Adrenal gland (tissue), 9 donors: ENCODE measurements at regions not wholly inside any gene's neighbourhood (a gene's known extent, or its start where the extent isn't known, plus 50 kb on each side); places are given as distances from the start of the nearest gene placed in this dataset.

Experiments
- DNase-seq, 7 donors: peaks; one replicate each; pipeline ENCODE4 v3.0.0-alpha.2; 2019 to 2020
- H3K27ac ChIP-seq, 5 donors: fragments of 200-600 bp; sonication (generic) in 4 of 5; 1 replicate in 3 of 5; 2 replicates in 2 of 5; pipeline versions ENCODE4 v1.5.1 to v1.8.0; 2016 to 2020; ENCODE audit warnings: mild to moderate bottlenecking in 1 of 5
- H3K27me3 ChIP-seq: fragments of 200-600 bp; 2 replicates; pipeline ENCODE4 v1.8.0; 2021
- H3K36me3 ChIP-seq, 2 donors: fragments of 200-600 bp; replicated peaks in 1 of 2; 1 replicate in 1 of 2; 2 replicates in 1 of 2; pipeline versions ENCODE4 v1.5.1 to v1.8.0; 2018 to 2022
- H3K4me1 ChIP-seq, 2 donors: fragments of 200-600 bp; replicated peaks in 1 of 2; 1 replicate in 1 of 2; 2 replicates in 1 of 2; pipeline versions ENCODE4 v1.5.1 to v1.8.0; 2018 to 2021
- H3K4me3 ChIP-seq, 4 donors: fragments of 200-600 bp; sonication (generic) in 3 of 4; one replicate each; pipeline ENCODE4 v1.5.1; 2016 to 2018
- H3K9me3 ChIP-seq, 3 donors: fragments of 200-600 bp; sonication (generic) in 1 of 3; replicated peaks in 1 of 3; 1 replicate in 2 of 3; 2 replicates in 1 of 3; pipeline versions ENCODE4 v1.5.1 to v1.8.0; 2016 to 2021
- POLR2A ChIP-seq, 2 donors: fragments of 450-650 bp; IDR thresholded peaks; one replicate each; pipeline ENCODE4 v1.6.1; 2017; ENCODE audit warnings: antibody characterized with exemption in 2 of 2, mild to moderate bottlenecking in 2 of 2, moderate library complexity in 1 of 2
- WGBS, 4 donors: extraction: QIAGEN DNeasy Blood & Tissue Kit in 2 of 4; methylation state at CpG; one replicate each; pipeline versions ENCODE4 v1.1.5 to v1.1.7; 2013 to 2017; 5-methylcytosine and 5-hydroxymethylcytosine counted together
- intact Hi-C, 2 donors: fragments of 100-400 bp; cut with DNase I; formaldehyde crosslinking; loops; one replicate each; pipeline versions ENCODE4 v1.14.1 to v1.15.0; 2022 to 2023
- TF ChIP-seq, protein P1 (sequence below), 6 experiments: fragments of 450-650 bp in 4 of 6; fragments of 200-600 bp in 2 of 6; sonication (generic) in 1 of 6; IDR thresholded peaks; 1 replicate in 5 of 6; 2 replicates in 1 of 6; pipeline versions ENCODE4 v1.5.1 to v1.8.0; 2016 to 2021; ENCODE audit warnings: antibody characterized with exemption in 6 of 6, mild to moderate bottlenecking in 2 of 6, moderate library complexity in 1 of 6
- donor health status: healthy with polysubstance abuse.
- donor health status: Bipolar disorder and iron deficiency.
- donor health status: DM: yes; HTN: yes; CAD: no.
- donor health status: DM: no; HTN: no; CAD: no.
- donor health status: DM: no; HTN: no; CAD: no.

- WGBS, 4 donors = 68 to 73% (median 71%) methylated on average over 8 of the region's 8 CpGs
Measured at GRCh38 chr12:33531261-33531660, 91.6 kb upstream of the SYT10 start.

GRCh38 chr12:33533527-33533926, 93.9 kb upstream of the SYT10 start:
- 75 to 94% (median 90%) methylated on average over 1 of the region's 1 CpG for WGBS, 4 donors
- Histone ChIP-seq H3K36me3 (no peaks in the 10 kb centered on the region), H3K9me3 (no peaks in the 10 kb centered on the region), H3K27ac (no peak overlapping the region), H3K4me3 (no peak overlapping the region), H3K4me1 (no peaks in the 10 kb centered on the region), H3K27me3 (no peaks in the 10 kb centered on the region)
- no peak for DNase-seq
- intact Hi-C loops = no loop called here
- TF ChIP-seq, protein P1, sequence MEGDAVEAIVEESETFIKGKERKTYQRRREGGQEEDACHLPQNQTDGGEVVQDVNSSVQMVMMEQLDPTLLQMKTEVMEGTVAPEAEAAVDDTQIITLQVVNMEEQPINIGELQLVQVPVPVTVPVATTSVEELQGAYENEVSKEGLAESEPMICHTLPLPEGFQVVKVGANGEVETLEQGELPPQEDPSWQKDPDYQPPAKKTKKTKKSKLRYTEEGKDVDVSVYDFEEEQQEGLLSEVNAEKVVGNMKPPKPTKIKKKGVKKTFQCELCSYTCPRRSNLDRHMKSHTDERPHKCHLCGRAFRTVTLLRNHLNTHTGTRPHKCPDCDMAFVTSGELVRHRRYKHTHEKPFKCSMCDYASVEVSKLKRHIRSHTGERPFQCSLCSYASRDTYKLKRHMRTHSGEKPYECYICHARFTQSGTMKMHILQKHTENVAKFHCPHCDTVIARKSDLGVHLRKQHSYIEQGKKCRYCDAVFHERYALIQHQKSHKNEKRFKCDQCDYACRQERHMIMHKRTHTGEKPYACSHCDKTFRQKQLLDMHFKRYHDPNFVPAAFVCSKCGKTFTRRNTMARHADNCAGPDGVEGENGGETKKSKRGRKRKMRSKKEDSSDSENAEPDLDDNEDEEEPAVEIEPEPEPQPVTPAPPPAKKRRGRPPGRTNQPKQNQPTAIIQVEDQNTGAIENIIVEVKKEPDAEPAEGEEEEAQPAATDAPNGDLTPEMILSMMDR (IDR thresholded peaks at IDR 0.05) = no peak
- no peak for TF ChIP-seq POLR2A (IDR thresholded peaks at IDR 0.05)

More at GRCh38 chr12:33531261-33531660, 91.6 kb upstream of the SYT10 start:
- no peaks in the 10 kb centered on the region for H3K27me3 ChIP-seq
- no peak for TF ChIP-seq POLR2A (IDR thresholded peaks at IDR 0.05)
- TF ChIP-seq, protein P1 (IDR thresholded peaks at IDR 0.05) = no peak
- DNase-seq = no peak
- intact Hi-C loops = no loop called here
- no peaks in the 10 kb centered on the region for H3K4me1 ChIP-seq
- H3K27ac ChIP-seq = no peak overlapping the region
- H3K4me3 ChIP-seq = no peak overlapping the region
- H3K9me3 ChIP-seq = no peaks in the 10 kb centered on the region
- H3K36me3 ChIP-seq = no peaks in the 10 kb centered on the region

DNA sequence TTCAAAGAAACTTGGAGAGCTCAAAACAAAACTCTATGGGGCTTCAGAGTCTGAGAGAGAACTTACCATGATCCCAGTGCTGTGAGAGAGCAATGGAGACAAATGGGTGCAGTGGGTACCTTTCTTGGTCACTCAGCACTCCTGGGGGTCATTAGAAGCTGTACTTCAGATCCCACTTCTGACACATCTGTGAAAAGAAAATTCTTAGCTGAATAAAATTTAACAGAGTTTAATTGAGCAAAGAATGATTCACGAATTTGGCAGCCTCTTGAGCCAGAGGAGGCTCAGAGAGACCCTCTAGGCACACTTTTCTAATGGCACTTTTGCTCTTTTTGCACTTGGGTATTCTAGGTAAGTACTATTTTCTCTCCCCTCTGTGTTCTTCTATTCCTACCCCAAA, 96.8 kb upstream of the SYT10 start:
- Histone ChIP-seq H3K4me3 (no peak overlapping the region), H3K4me1 (no peaks in the 10 kb centered on the region), H3K27me3 (no peaks in the 10 kb centered on the region), H3K36me3 (no peaks in the 10 kb centered on the region), H3K27ac (no peak overlapping the region), H3K9me3 (no peaks in the 10 kb centered on the region)
- intact Hi-C loops = no loop called here
- no peak for TF ChIP-seq POLR2A (IDR thresholded peaks at IDR 0.05)
- TF ChIP-seq, protein P1 (IDR thresholded peaks at IDR 0.05) = no peak
- no peak for DNase-seq
- WGBS, 4 donors = 43 to 52% (median 50%) methylated on average over 1 of the region's 1 CpG

DNA sequence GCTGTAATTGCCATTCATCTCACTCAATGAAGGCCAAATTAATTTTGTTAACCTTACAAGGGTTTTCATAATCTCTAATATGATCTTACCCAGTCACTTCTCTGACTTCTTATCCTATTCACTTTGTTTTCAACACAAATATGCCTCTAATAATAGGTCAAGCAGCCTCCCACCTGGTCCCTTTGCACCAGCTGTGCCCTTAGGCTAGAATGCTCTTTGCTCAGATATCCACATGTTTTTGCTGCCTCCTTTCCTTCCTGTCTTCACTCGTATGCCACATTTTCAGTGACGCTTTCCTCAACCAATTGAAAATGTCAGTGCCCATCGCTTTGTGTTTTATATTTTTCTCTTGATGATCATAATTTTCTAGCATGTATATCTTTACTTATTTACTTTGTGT, 106.4 kb upstream of the SYT10 start:
- no peaks in the 10 kb centered on the region for H3K27me3 ChIP-seq
- WGBS, 4 donors = 72 to 78% (median 77%) methylated on average over 3 of the region's 3 CpGs
- no peaks in the 10 kb centered on the region for H3K36me3 ChIP-seq
- no peak for DNase-seq
- no peak overlapping the region for H3K4me3 ChIP-seq
- no peak for TF ChIP-seq POLR2A (IDR thresholded peaks at IDR 0.05)
- TF ChIP-seq, protein P1 (IDR thresholded peaks at IDR 0.05) = no peak
- H3K27ac ChIP-seq = no peak overlapping the region
- intact Hi-C loops = no loop called here
- no peaks in the 10 kb centered on the region for H3K9me3 ChIP-seq
- H3K4me1 ChIP-seq = no peaks in the 10 kb centered on the region
